Sigmoid colon (tissue), 6 donors: ENCODE measurements at regions not wholly inside any gene's neighbourhood (a gene's known extent, or its start where the extent isn't known, plus 50 kb on each side); places are given as distances from the start of the nearest gene placed in this dataset.
A peak's percentile ranks its signal among the peaks of the same experiment; 100 is the strongest.

Experiments
- DNase-seq: peaks from one replicate; pipeline ENCODE4 v3.0.0-alpha.2; 2019
- H3K27ac ChIP-seq, 4 donors: fragments of 200-600 bp; sonication (generic); one replicate each; pipeline ENCODE4 v1.5.1; 2016 to 2019; ENCODE audit warnings: mild to moderate bottlenecking in 1 of 4
- H3K27me3 ChIP-seq, 3 donors: fragments of 200-600 bp; sonication (generic); one replicate each; pipeline ENCODE4 v1.5.1; 2019; ENCODE audit warnings: mild to moderate bottlenecking in 1 of 3
- H3K36me3 ChIP-seq, 4 donors: fragments of 200-600 bp; sonication (generic); one replicate each; pipeline ENCODE4 v1.5.1; 2016 to 2019
- H3K4me1 ChIP-seq, 4 donors: fragments of 200-600 bp; sonication (generic); one replicate each; pipeline ENCODE4 v1.5.1; 2017 to 2019
- H3K4me3 ChIP-seq, 4 donors: fragments of 200-600 bp; sonication (generic); one replicate each; pipeline ENCODE4 v1.5.1; 2017 to 2019; ENCODE audit warnings: mild to moderate bottlenecking in 2 of 4, moderate library complexity in 1 of 4
- H3K9me3 ChIP-seq, 4 donors: fragments of 200-600 bp in 3 of 4; sonication (generic) in 3 of 4; one replicate each; pipeline versions ENCODE4 v1.5.1 to v1.6.1; 2013 to 2019
- CTCF ChIP-seq, 4 experiments: fragments of 450-650 bp in 3 of 4; fragments of 200-600 bp in 1 of 4; IDR thresholded peaks; one replicate each; pipeline ENCODE4 v1.5.1; 2016 to 2019; ENCODE audit warnings: antibody characterized with exemption in 4 of 4, mild to moderate bottlenecking in 3 of 4, moderate library complexity in 2 of 4
- EP300 ChIP-seq, 4 donors: sonication (generic); formaldehyde crosslinking; IDR thresholded peaks; one replicate each; pipeline ENCODE4 v1.6.1; 2017; ENCODE audit warnings: antibody characterized with exemption in 4 of 4
- POLR2A ChIP-seq, 2 donors: fragments of 450-650 bp; IDR thresholded peaks; one replicate each; pipeline ENCODE4 v1.6.1; 2016; ENCODE audit warnings: antibody characterized with exemption in 2 of 2, mild to moderate bottlenecking in 2 of 2, moderate library complexity in 2 of 2
- POLR2AphosphoS5 ChIP-seq, 4 donors: sonication (generic); formaldehyde crosslinking; IDR thresholded peaks; one replicate each; pipeline ENCODE4 v1.6.1; 2017; ENCODE audit warnings: antibody characterized with exemption in 4 of 4
- WGBS, 2 donors: extraction: QIAGEN DNeasy Blood & Tissue Kit; methylation state at CpG; one replicate each; pipeline ENCODE4 v1.1.7; 2013; 5-methylcytosine and 5-hydroxymethylcytosine counted together
- intact Hi-C: fragments of 100-400 bp; cut with DNase I; formaldehyde crosslinking; loops from one replicate; pipeline ENCODE4 v1.15.1; 2023
- donor health status: healthy with polysubstance abuse.
- donor health status: healthy.

- 17 to 61% methylated on average over 2 of the region's 2 CpGs for WGBS, 2 donors
- Histone ChIP-seq H3K36me3 (no peaks in the 10 kb centered on the region), H3K4me1 (no peaks in the 10 kb centered on the region), H3K27ac (no peak overlapping the region), H3K27me3 (no peaks in the 10 kb centered on the region), H3K9me3 (no peaks in the 10 kb centered on the region), H3K4me3 (no peak overlapping the region)
- intact Hi-C loops, result no loop called here
- DNase-seq, result no peak
- TF ChIP-seq POLR2A (IDR thresholded peaks at IDR 0.05) (no peak), EP300 (IDR thresholded peaks at IDR 0.05) (no peak), POLR2AphosphoS5 (IDR thresholded peaks at IDR 0.05) (no peak), CTCF (IDR thresholded peaks at IDR 0.05) (no peak)
Observed at GRCh38 chr4:149965206-149965605, 113.0 kb upstream of the DCLK2 start.

DNA sequence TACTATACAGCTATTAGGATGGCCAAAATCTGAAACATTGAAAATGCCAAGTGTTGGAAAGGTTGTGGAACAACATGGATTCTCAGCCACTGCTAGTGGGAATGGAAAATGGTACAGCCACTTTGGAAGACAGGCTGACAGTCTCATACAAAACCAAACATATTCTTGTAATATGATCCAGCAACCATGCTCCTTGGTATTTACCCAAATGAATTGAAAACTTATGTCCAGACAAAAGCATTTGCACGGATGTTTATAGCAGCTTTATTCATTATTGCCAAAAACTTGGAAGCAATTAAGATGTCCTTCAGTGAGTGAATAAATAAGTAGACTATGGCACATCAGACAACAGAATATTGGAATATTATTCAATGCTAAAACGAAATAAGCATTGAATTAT, 105.8 kb upstream of the DCLK2 start:
- intact Hi-C loops, result no loop called here
- no peak for TF ChIP-seq POLR2AphosphoS5 (IDR thresholded peaks at IDR 0.05)
- TF ChIP-seq CTCF (IDR thresholded peaks at IDR 0.05), result no peak
- TF ChIP-seq EP300 (IDR thresholded peaks at IDR 0.05), result no peak
- TF ChIP-seq POLR2A (IDR thresholded peaks at IDR 0.05), result no peak
- H3K27ac ChIP-seq, result no peak overlapping the region
- 73 to 85% methylated on average over 2 of the region's 2 CpGs for WGBS, 2 donors
- no peaks in the 10 kb centered on the region for H3K36me3 ChIP-seq
- DNase-seq, result no peak
- no peaks in the 10 kb centered on the region for H3K4me1 ChIP-seq
- H3K4me3 ChIP-seq, result no peak overlapping the region
- H3K27me3 ChIP-seq, result no peaks in the 10 kb centered on the region
- H3K9me3 ChIP-seq, result no peaks in the 10 kb centered on the region

GRCh38 chr4:149973181-149973580, 105.1 kb upstream of the DCLK2 start:
- Histone ChIP-seq H3K27me3 (no peaks in the 10 kb centered on the region), H3K9me3 (no peaks in the 10 kb centered on the region), H3K4me3 (no peak overlapping the region), H3K4me1 (no peaks in the 10 kb centered on the region), H3K27ac (no peak overlapping the region), H3K36me3 (no peaks in the 10 kb centered on the region)
- TF ChIP-seq POLR2AphosphoS5 (IDR thresholded peaks at IDR 0.05) (no peak), EP300 (IDR thresholded peaks at IDR 0.05) (no peak), POLR2A (IDR thresholded peaks at IDR 0.05) (no peak), CTCF (IDR thresholded peaks at IDR 0.05) (no peak)
- WGBS, 2 donors, result 86 to 88% methylated on average over 2 of the region's 2 CpGs
- intact Hi-C loops, result no loop called here
- no peak for DNase-seq

DNA sequence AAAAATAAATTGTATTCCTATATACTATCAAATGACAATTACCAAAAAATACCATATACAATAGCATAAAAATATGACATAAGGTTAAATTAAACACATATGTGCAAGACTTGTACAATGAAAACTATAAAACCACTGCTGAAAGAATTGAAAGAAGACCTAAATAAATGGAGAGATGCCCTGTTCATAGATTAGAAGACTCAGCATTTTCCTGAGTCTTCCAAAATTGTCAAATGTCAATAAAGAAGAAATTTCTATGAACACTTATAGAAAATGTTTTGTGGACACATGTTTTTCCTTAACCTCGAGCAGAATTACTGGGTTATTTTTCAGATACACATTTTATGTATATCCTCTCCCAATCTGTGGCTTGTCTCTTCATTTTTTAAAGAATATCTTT, 103.1 kb upstream of the DCLK2 start:
- no peaks in the 10 kb centered on the region for H3K36me3 ChIP-seq
- intact Hi-C loops, result no loop called here
- DNase-seq, result no peak
- H3K27ac ChIP-seq, result no peak overlapping the region
- H3K4me3 ChIP-seq, result no peak overlapping the region
- no peaks in the 10 kb centered on the region for H3K27me3 ChIP-seq
- H3K4me1 ChIP-seq, result no peaks in the 10 kb centered on the region
- no peak for TF ChIP-seq POLR2AphosphoS5 (IDR thresholded peaks at IDR 0.05)
- no peak for TF ChIP-seq POLR2A (IDR thresholded peaks at IDR 0.05)
- no peak for TF ChIP-seq EP300 (IDR thresholded peaks at IDR 0.05)
- no peak for TF ChIP-seq CTCF (IDR thresholded peaks at IDR 0.05)
- WGBS, 2 donors, result 85 to 90% methylated on average over 1 of the region's 1 CpG
- no peaks in the 10 kb centered on the region for H3K9me3 ChIP-seq

DNA sequence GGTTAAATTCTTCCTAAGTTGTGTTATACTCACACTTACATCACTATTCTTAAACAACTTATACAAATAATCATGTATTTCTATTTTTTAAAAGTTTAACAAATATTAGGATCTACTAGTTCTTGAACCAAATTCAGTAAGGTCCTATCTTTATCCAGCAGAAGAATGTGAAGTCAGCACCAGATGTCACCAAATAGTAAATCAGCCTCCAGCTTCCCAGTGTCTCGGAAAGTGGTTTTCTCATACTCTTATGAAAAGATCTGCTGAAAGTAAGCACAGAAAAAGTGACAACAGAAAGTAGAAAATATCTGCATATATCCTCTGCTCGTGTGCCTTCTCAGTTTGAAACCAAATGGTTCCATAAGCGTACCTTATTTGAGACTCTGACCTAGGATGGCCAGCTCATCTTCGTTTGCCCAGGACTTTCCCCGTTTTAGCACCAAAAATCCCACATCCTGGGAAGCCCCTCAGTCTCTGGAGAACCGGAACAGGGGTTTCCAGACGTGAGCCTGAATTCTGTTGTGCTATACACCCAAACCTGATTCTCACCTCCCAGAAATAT, 98.0 kb upstream of the DCLK2 start:
- no peaks in the 10 kb centered on the region for H3K9me3 ChIP-seq
- intact Hi-C loops, result loop anchor here (5.0 kb wide), 1 partner anchor 887 kb away; no protein-coding TSS in a partner anchor
- TF ChIP-seq EP300 (IDR thresholded peaks at IDR 0.05), result no peak
- WGBS, 2 donors, result 62 to 72% methylated on average over 7 of the region's 7 CpGs
- H3K36me3 ChIP-seq, result no peaks in the 10 kb centered on the region
- peak overlapping the region in 1 of 4 donors; percentile 4 for H3K27ac ChIP-seq
- H3K27me3 ChIP-seq, result no peaks in the 10 kb centered on the region
- DNase-seq, result no peak
- no peak overlapping the region for H3K4me3 ChIP-seq
- H3K4me1 ChIP-seq, result peaks cover 0 to 5% (median 0%) of the 10 kb centered on the region in 4 donors
